A673 (cell line): ENCODE measurements at regions not wholly inside any gene's neighbourhood (a gene's known extent, or its start where the extent isn't known, plus 50 kb on each side); places are given as distances from the start of the nearest gene placed in this dataset.

ENCODE experiments used
- BruUV-seq: library from RNA; stranded (reverse); fragments of 400-500 nt; replicated peaks from 2 replicates; lab custom pipeline; 2021; lab: Mats Ljungman, UMichigan
- CTCF ChIA-PET: fragments of 300-600 bp; sonication (Branson Sonifier 250); formaldehyde crosslinking; loops from one replicate; lab custom pipeline; 2022; ENCODE audit warnings: antibody characterized with exemption; lab: Charles Lee
- POLR2A ChIA-PET: fragments of 300-600 bp; sonication (Branson Sonifier 250); formaldehyde crosslinking; loops from one replicate; lab custom pipeline; 2022; ENCODE audit warnings: antibody characterized with exemption; ENCODE audit not compliant: low non-redundant PET; lab: Charles Lee
- DNase-seq: peaks from one replicate; pipeline ENCODE4 v3.0.0-alpha.2; 2015; ENCODE audit warnings: low spot score
- H3K27ac ChIP-seq: fragments of 200-600 bp; sonication (generic); 2 replicates; pipeline ENCODE4 v1.5.1; 2016; ENCODE audit warnings: mixed run types, low read depth, mild to moderate bottlenecking, mixed read lengths, antibody characterized with exemption, low read length; ENCODE audit not compliant: poor library complexity, severe bottlenecking
- H3K27me3 ChIP-seq: fragments of 200-600 bp; sonication (generic); replicated peaks from 2 replicates; pipeline ENCODE4 v1.6.1; 2017; ENCODE audit warnings: mixed run types, low read depth, mild to moderate bottlenecking, mixed read lengths, antibody characterized with exemption, low read length; ENCODE audit not compliant: insufficient read depth, poor library complexity
- H3K36me3 ChIP-seq: fragments of 200-600 bp; sonication (generic); 2 replicates; pipeline ENCODE4 v1.6.1; 2016; ENCODE audit warnings: mixed run types, mild to moderate bottlenecking, mixed read lengths, antibody characterized with exemption, low read length; ENCODE audit not compliant: insufficient read depth, poor library complexity, severe bottlenecking
- H3K4me1 ChIP-seq: fragments of 200-600 bp; sonication (generic); 2 replicates; pipeline ENCODE4 v1.6.1; 2017; ENCODE audit warnings: mixed run types, mild to moderate bottlenecking, mixed read lengths, antibody characterized with exemption, low read length; ENCODE audit not compliant: insufficient read depth, poor library complexity, severe bottlenecking
- H3K4me3 ChIP-seq: fragments of 200-600 bp; sonication (generic); 2 replicates; pipeline ENCODE4 v1.5.1; 2016; ENCODE audit warnings: low read depth, mixed run types, mild to moderate bottlenecking, mixed read lengths, low read length; ENCODE audit not compliant: poor library complexity, severe bottlenecking
- H3K9me3 ChIP-seq: fragments of 200-600 bp; sonication (generic); 2 replicates; pipeline ENCODE4 v1.6.1; 2016; ENCODE audit warnings: mixed run types, low read depth, mild to moderate bottlenecking, mixed read lengths, antibody characterized with exemption, low read length; ENCODE audit not compliant: poor library complexity, severe bottlenecking
- EZH2 ChIP-seq: fragments of 200-600 bp; sonication (generic); IDR thresholded peaks from 2 replicates; pipeline ENCODE4 v1.6.1; 2017; ENCODE audit warnings: borderline replicate concordance, low read depth, mild to moderate bottlenecking, mixed read lengths, antibody characterized with exemption, low read length; ENCODE audit not compliant: poor library complexity, severe bottlenecking
- intact Hi-C: fragments of 100-400 bp; cut with micrococcal nuclease; formaldehyde crosslinking; loops from one replicate; pipeline ENCODE4 v1.10.0; 2022; ENCODE audit not compliant: unreplicated experiment
- TF ChIP-seq, protein P1 (sequence below): fragments of 300-800, 200-600 bp; sonication (generic); conservative IDR thresholded peaks from 2 replicates; pipeline ENCODE4 v1.5.1; 2017; ENCODE audit warnings: low read depth, mild to moderate bottlenecking, antibody characterized with exemption, low read length, moderate library complexity, mixed read lengths

DNA sequence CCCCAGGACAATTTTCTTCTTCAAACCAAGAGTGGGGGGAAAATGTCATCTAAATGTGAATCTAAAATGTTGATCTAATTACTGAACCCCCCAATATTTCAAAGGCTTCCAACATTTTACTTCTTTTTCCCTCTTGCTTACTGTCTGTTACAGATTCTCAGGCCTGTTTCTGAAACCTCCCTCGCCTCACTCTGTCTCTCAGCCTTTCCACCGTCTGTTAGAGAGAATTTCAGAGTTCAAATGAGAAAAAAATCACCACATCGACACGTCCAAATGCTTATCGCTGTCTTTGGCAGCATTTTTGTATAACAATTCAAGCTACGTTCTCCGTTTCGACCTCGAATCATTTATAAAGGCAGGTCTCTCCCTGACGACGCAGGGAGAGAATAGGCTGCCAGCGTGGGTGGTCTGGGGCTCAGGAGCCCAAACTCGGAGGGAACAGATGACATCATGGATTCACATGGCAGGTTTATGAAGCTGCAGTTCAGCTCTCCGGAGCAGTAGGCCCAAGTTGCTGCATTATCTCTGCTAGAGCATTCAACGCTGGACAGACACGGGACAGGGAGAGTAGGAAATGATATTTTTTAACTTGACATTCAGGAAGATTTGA lies 139.8 kb downstream of the GAS1 start:
- POLR2A ChIA-PET: no interaction called here
- BruUV-seq: no TSS peak

DNA sequence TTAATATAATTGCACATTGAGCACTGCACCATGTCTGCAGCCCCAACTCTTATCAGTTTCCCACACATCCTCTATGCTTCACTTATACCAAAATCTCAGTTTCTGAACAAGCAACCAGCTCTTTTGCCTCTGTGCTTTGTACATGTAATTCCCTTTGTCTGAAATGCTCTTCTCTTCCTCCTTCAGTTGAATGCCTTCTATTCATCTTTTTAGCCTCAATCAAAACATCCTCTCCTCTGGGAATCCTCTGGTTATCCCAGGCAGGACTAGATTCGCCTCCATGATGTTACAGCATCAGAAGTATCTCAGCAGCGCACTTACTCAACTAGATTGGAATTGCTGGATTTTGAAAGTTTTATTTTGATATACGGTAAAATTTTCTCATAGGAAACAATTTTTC lies 143.3 kb downstream of the GAS1 start:
- ChIA-PET CTCF (no interaction called here), POLR2A (no interaction called here)
- intact Hi-C loops: no loop called here
- no TSS peak for BruUV-seq
- Histone ChIP-seq H3K4me3 (no peak overlapping the region), H3K36me3 (no peaks in the 10 kb centered on the region), H3K27me3 (no peaks in the 10 kb centered on the region), H3K27ac (no peak overlapping the region), H3K4me1 (no peaks in the 10 kb centered on the region), H3K9me3 (no peaks in the 10 kb centered on the region)
- no peak for DNase-seq
- TF ChIP-seq, protein P1, sequence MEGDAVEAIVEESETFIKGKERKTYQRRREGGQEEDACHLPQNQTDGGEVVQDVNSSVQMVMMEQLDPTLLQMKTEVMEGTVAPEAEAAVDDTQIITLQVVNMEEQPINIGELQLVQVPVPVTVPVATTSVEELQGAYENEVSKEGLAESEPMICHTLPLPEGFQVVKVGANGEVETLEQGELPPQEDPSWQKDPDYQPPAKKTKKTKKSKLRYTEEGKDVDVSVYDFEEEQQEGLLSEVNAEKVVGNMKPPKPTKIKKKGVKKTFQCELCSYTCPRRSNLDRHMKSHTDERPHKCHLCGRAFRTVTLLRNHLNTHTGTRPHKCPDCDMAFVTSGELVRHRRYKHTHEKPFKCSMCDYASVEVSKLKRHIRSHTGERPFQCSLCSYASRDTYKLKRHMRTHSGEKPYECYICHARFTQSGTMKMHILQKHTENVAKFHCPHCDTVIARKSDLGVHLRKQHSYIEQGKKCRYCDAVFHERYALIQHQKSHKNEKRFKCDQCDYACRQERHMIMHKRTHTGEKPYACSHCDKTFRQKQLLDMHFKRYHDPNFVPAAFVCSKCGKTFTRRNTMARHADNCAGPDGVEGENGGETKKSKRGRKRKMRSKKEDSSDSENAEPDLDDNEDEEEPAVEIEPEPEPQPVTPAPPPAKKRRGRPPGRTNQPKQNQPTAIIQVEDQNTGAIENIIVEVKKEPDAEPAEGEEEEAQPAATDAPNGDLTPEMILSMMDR: no peak
- no peak for TF ChIP-seq EZH2

More for the DNA sequence above, 139.8 kb downstream of the GAS1 start:
- CTCF ChIA-PET: no interaction called here
- no peak for DNase-seq
- no peak overlapping the region for H3K4me3 ChIP-seq
- H3K27me3 ChIP-seq: no peaks in the 10 kb centered on the region
- intact Hi-C loops: no loop called here
- TF ChIP-seq, protein P1: no peak
- no peak for TF ChIP-seq EZH2
- H3K36me3 ChIP-seq: no peaks in the 10 kb centered on the region
- no peaks in the 10 kb centered on the region for H3K4me1 ChIP-seq
- no peak overlapping the region for H3K27ac ChIP-seq
- H3K9me3 ChIP-seq: no peaks in the 10 kb centered on the region

DNA sequence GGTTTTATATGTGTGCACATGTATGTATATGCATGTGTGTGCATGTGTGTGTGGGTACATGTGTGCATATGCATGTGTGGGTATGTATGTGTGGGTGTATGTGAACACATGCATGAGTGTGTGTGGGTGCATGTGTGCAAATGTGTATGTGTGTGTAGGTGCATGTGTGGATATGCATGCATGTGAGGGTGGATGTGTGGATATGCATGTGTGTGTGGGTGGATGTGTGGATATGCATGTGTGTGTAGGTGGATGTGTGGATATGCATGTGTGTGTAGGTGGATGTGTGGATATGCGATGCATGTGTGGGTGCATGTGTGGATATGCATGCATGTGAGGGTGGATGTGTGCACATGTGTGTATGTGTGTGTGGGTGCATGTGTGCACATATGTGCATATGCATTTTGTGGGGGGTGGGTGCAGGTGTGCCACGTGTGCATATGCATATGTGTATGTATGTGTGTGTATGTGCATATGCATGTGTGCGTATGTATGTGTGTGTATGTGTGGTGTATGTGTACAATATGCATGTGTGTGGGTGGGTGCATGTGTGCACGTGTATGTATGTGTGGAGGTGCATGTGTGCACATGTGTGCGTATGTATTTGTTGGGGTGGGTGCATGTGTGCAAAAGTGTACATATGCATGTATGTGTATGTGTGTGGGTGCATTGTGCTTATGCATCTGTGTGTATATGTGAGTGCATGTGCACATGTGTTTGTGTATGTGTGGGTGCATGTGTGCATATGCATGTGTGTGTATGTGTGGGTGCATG lies 144.2 kb downstream of the GAS1 start:
- H3K4me3 ChIP-seq: no peak overlapping the region
- no peaks in the 10 kb centered on the region for H3K36me3 ChIP-seq
- TF ChIP-seq, protein P1: no peak
- no peak for TF ChIP-seq EZH2
- no peaks in the 10 kb centered on the region for H3K27me3 ChIP-seq
- H3K4me1 ChIP-seq: no peaks in the 10 kb centered on the region
- no peak overlapping the region for H3K27ac ChIP-seq
- H3K9me3 ChIP-seq: no peaks in the 10 kb centered on the region
- DNase-seq: no peak
- intact Hi-C loops: no loop called here
- BruUV-seq: no TSS peak
- CTCF ChIA-PET: no interaction called here
- POLR2A ChIA-PET: no interaction called here
